ENCODE measurements at regions not wholly inside any gene's neighbourhood (a gene's known extent, or its start where the extent isn't known, plus 50 kb on each side); places are given as distances from the start of the nearest gene placed in this dataset.

DNA sequence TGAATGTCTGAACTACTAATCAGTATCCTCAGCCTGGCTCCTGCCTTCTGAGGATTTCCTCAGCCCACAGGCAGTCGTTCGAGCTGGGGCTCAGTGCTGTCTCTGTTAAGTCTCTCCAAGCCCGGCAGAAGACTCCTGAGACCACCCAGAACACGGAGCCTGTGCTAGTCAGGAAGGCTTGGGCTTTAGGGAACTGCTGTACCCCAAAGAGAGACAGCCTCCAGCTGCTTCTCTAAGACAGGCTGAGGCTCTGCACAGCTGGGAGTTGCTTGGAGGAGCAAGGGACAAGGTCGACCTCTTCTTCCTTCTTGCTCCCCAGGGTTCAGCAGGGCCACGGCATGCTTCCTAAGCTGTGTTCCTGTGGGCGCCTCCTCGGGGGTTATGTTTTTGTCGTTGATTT is 283.4 kb upstream of the MYT1L start:
- TF ChIP-seq, protein P1, sequence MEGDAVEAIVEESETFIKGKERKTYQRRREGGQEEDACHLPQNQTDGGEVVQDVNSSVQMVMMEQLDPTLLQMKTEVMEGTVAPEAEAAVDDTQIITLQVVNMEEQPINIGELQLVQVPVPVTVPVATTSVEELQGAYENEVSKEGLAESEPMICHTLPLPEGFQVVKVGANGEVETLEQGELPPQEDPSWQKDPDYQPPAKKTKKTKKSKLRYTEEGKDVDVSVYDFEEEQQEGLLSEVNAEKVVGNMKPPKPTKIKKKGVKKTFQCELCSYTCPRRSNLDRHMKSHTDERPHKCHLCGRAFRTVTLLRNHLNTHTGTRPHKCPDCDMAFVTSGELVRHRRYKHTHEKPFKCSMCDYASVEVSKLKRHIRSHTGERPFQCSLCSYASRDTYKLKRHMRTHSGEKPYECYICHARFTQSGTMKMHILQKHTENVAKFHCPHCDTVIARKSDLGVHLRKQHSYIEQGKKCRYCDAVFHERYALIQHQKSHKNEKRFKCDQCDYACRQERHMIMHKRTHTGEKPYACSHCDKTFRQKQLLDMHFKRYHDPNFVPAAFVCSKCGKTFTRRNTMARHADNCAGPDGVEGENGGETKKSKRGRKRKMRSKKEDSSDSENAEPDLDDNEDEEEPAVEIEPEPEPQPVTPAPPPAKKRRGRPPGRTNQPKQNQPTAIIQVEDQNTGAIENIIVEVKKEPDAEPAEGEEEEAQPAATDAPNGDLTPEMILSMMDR (IDR thresholded peaks at IDR 0.05 in 8 of 11, conservative IDR thresholded peaks at IDR 0.05 in 3 of 11) = no peak
- TF ChIP-seq POLR2AphosphoS5 (IDR thresholded peaks at IDR 0.05) = no peak

Data from spleen (tissue), 7 donors.